ENCODE measurements at regions not wholly inside any gene's neighbourhood (a gene's known extent, or its start where the extent isn't known, plus 50 kb on each side); places are given as distances from the start of the nearest gene placed in this dataset.
"Not testable (repeated sequence)": the region's sequence is repeated elsewhere in the genome, so short reads cannot be mapped to it uniquely, and the experiment has no call there.

DNA sequence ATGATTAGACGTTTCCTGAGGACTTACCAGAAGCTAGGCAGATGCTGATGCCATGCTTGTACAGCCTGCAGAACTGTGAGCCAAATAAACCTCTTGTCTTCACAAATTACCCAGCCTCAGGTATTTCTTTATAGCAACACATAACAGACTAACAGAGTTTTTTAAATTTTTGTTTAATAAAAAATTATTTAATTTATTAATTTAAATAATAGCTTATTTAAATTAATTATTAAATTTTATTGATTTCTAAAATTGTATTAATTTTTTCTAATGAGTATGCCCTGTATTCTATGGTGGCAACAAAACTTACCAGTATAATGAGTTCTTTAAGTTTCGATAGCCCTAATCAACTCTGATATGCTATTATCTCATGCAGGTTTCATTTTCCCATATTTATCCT, 259.8 kb downstream of the IKZF2 start:
- intact Hi-C loops (cut with DNase I; ENCODE audit: low total_unique reads) = loop anchor here (5.0 kb wide), 1 partner anchor 1419 kb away; no protein-coding TSS in a partner anchor
- 71 to 73% methylated on average over 2 of the region's 2 CpGs for WGBS, 2 donors
- H3K4me3 ChIP-seq (ENCODE audit: low read depth, poor library complexity, severe bottlenecking) = no peak overlapping the region
- DNase-seq (ENCODE audit: low spot score in 2 of 2) = no peak
- TF ChIP-seq POLR2A (IDR thresholded peaks at IDR 0.05) = no peak
- no peak for TF ChIP-seq CTCF (IDR thresholded peaks at IDR 0.05)

GRCh38 chr2:212882626-212883025, 268.8 kb downstream of the IKZF2 start:
- intact Hi-C loops (cut with DNase I; ENCODE audit: low total_unique reads) = no loop called here
- no peak for DNase-seq (ENCODE audit: low spot score in 2 of 2)
- 82% methylated on average over 2 of the region's 2 CpGs for WGBS, 2 donors
- TF ChIP-seq POLR2A (IDR thresholded peaks at IDR 0.05) (no peak), CTCF (IDR thresholded peaks at IDR 0.05) (no peak)
- no peak overlapping the region for H3K4me3 ChIP-seq (ENCODE audit: low read depth, poor library complexity, severe bottlenecking)

- intact Hi-C loops (cut with DNase I; ENCODE audit: low total_unique reads); DNase-seq (ENCODE audit: low spot score in 2 of 2): not testable (repeated sequence)
- WGBS, 2 donors = 91 to 93% methylated on average over 6 of the region's 6 CpGs
Observed at GRCh38 chr2:212876556-212876955, 274.9 kb downstream of the IKZF2 start.

DNA sequence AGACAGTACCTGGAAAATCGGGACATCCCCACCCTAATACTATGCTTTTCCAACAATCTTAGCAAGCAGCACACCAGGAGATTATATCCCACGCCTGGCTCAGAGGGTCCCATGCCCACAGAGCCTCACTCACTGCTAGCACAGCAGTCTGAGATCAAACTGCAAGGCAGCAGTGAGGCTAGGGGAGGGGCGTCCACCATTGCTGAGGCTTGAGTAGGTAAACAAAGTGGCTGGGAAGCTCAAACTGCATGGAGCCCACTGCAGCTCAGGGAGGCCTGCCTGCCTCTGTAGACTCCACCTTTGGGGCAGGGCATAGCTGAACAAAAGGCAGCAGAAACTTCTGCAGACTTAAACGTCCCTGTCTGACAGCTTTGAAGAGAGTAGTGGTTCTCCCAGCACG, 275.5 kb downstream of the IKZF2 start:
- 78 to 84% methylated on average over 5 of the region's 5 CpGs for WGBS, 2 donors

More at GRCh38 chr2:212876556-212876955, 274.9 kb downstream of the IKZF2 start:
- not testable (repeated sequence) for H3K4me3 ChIP-seq (ENCODE audit: low read depth, poor library complexity, severe bottlenecking)

DNA sequence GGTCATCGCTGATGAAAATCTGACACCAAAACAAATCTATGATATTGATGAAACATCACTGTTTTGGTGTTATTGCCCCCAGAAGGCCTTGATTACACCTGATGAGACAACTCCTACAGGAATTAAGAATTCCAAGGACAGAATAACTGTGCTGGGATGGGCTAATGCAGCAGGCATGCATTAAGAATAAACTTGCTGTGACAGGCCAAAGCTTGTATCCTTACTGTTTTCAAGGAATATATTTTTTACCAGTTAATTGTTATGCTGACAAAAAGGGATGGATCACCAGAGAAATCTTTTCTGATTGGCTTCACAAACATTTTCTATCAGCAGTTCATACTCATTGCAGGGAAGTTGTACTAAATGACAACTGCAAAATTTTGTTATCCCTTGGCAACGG, 278.2 kb downstream of the IKZF2 start:
- TF ChIP-seq CTCF (IDR thresholded peaks at IDR 0.05) (no peak), POLR2A (IDR thresholded peaks at IDR 0.05) (no peak)
- DNase-seq (ENCODE audit: low spot score in 2 of 2) = no peak
- intact Hi-C loops (cut with DNase I; ENCODE audit: low total_unique reads) = no loop called here
- H3K4me3 ChIP-seq (ENCODE audit: low read depth, poor library complexity, severe bottlenecking) = no peak overlapping the region
- WGBS, 2 donors = 77 to 78% methylated on average over 2 of the region's 2 CpGs

More for the DNA sequence above, 275.5 kb downstream of the IKZF2 start:
- H3K4me3 ChIP-seq (ENCODE audit: low read depth, poor library complexity, severe bottlenecking); intact Hi-C loops (cut with DNase I; ENCODE audit: low total_unique reads); DNase-seq (ENCODE audit: low spot score in 2 of 2): not testable (repeated sequence)

DNA sequence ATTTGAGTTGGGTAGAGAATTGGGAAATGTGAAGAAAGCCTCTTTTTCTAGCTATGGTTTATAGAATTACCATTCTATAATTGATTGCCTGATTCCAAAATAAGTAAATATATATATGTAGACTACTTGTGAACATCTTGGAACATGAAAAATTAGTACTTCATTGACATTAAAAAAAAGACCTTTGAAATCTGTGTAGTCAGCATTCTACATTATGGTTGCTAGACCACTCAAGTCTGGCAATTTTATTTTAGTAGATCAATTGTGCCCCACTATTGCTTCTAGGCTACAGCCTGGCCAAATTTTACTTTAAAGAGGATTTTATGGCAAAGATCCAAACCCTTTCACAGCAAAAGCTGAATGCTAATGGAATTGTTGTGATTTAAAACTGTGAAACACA, 279.8 kb downstream of the IKZF2 start:
- no peak overlapping the region for H3K4me3 ChIP-seq (ENCODE audit: low read depth, poor library complexity, severe bottlenecking)
- intact Hi-C loops (cut with DNase I; ENCODE audit: low total_unique reads) = no loop called here
- DNase-seq (ENCODE audit: low spot score in 2 of 2) = no peak
- TF ChIP-seq POLR2A (IDR thresholded peaks at IDR 0.05) (no peak), CTCF (IDR thresholded peaks at IDR 0.05) (no peak)

DNA sequence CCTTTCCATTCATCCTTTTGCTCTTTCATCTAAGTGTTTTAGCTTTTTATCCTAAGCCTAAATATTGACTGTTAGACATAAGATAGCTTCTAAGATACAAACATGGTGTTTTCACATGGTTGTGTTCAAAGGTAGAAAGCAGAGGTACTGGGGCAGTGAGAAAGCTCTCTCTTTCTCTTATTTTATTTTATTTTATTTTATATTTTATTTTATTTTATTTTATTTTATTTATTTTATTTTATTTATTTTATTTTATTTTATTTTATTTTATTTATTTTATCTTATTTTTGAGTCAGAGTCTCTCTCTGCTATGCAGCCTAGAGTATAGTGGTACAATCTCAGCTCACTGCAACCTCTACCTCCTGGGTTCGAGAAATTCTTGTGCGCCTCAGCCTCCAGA, 287.2 kb downstream of the IKZF2 start:
- 93 to 95% methylated on average over 2 of the region's 2 CpGs for WGBS, 2 donors
- intact Hi-C loops (cut with DNase I; ENCODE audit: low total_unique reads) = no loop called here
- TF ChIP-seq CTCF (IDR thresholded peaks at IDR 0.05) = no peak
- TF ChIP-seq POLR2A (IDR thresholded peaks at IDR 0.05) = no peak
- H3K4me3 ChIP-seq (ENCODE audit: low read depth, poor library complexity, severe bottlenecking) = no peak overlapping the region
- no peak for DNase-seq (ENCODE audit: low spot score in 2 of 2)

All from lower leg skin (tissue), 4 donors.